GM19324 (cell line): ENCODE measurements at regions not wholly inside any gene's neighbourhood (a gene's known extent, or its start where the extent isn't known, plus 50 kb on each side); places are given as distances from the start of the nearest gene placed in this dataset.
"Not testable (repeated sequence)": the region's sequence is repeated elsewhere in the genome, so short reads cannot be mapped to it uniquely, and the experiment has no call there.

Experiments used
- ATAC-seq: cut with Tn5 transposase; IDR thresholded peaks from one replicate; pipeline ENCODE4 v1.9.1; 2021; ENCODE audit warnings: mild to moderate bottlenecking, moderate library complexity; ENCODE audit not compliant: unreplicated experiment, low FRiP score

- no peak for ATAC-seq
Measured at GRCh38 chr6:85996034-85996375, 353.3 kb upstream of the SYNCRIP start.

- ATAC-seq: no peak
Measured at GRCh38 chr6:85995339-85996033, 352.8 kb upstream of the SYNCRIP start.

- no peak for ATAC-seq
Measured at GRCh38 chr6:85986681-85987080, 344.0 kb upstream of the SYNCRIP start.

GRCh38 chr6:85983032-85983659 is 340.5 kb upstream of the SYNCRIP start:
- ATAC-seq: peak; percentile 96

- ATAC-seq: no peak
Measured at GRCh38 chr6:85977661-85978060, 335.0 kb upstream of the SYNCRIP start.

GRCh38 chr6:85975957-85976356 is 333.3 kb upstream of the SYNCRIP start:
- peak; percentile 78 for ATAC-seq

GRCh38 chr6:85971238-85971637 is 328.6 kb upstream of the SYNCRIP start:
- no peak for ATAC-seq

GRCh38 chr6:85966828-85967227 is 324.1 kb upstream of the SYNCRIP start:
- no peak for ATAC-seq

- no peak for ATAC-seq
Measured at GRCh38 chr6:85961746-85962145, 319.1 kb upstream of the SYNCRIP start.

- ATAC-seq: no peak
Measured at GRCh38 chr6:85961125-85961524, 318.4 kb upstream of the SYNCRIP start.

GRCh38 chr6:85948481-85948880 is 305.8 kb upstream of the SYNCRIP start:
- no peak for ATAC-seq

GRCh38 chr6:85945459-85946185 is 302.9 kb upstream of the SYNCRIP start:
- ATAC-seq: no peak

- no peak for ATAC-seq
Measured at GRCh38 chr6:85944776-85945175, 302.1 kb upstream of the SYNCRIP start.

- no peak for ATAC-seq
Measured at GRCh38 chr6:85942844-85943243, 300.2 kb upstream of the SYNCRIP start.

- no peak for ATAC-seq
Measured at GRCh38 chr6:85936916-85937315, 294.2 kb upstream of the SYNCRIP start.

GRCh38 chr6:85923013-85923430 is 280.3 kb upstream of the SYNCRIP start:
- peak; percentile 81 for ATAC-seq

- no peak for ATAC-seq
Measured at GRCh38 chr6:85920782-85921181, 278.1 kb upstream of the SYNCRIP start.

GRCh38 chr6:85917522-85917921 is 274.8 kb upstream of the SYNCRIP start:
- no peak for ATAC-seq

GRCh38 chr6:85913001-85913400 is 270.3 kb upstream of the SYNCRIP start:
- ATAC-seq: no peak

- ATAC-seq: no peak
Measured at GRCh38 chr6:85912582-85912981, 269.9 kb upstream of the SYNCRIP start.

- ATAC-seq: no peak
Measured at GRCh38 chr6:85911067-85911466, 268.4 kb upstream of the SYNCRIP start.

- not testable (repeated sequence) for ATAC-seq
Measured at GRCh38 chr6:85908120-85908519, 265.4 kb upstream of the SYNCRIP start.
